Neural cell (in vitro differentiated cells): ENCODE measurements at regions not wholly inside any gene's neighbourhood (a gene's known extent, or its start where the extent isn't known, plus 50 kb on each side); places are given as distances from the start of the nearest gene placed in this dataset.

ENCODE experiments used
- H2AFZ ChIP-seq: fragments of 200-600, 300-800 bp; sonication (generic), shearing (Covaris generic); 2 replicates; pipeline ENCODE4 v1.6.0; 2014; ENCODE audit warnings: low read depth, mild to moderate bottlenecking, antibody characterized with exemption, low read length, moderate library complexity
- H3F3A ChIP-seq: fragments of 200-600 bp; shearing (Covaris generic); 2 replicates; pipeline ENCODE4 v1.6.1; 2016; ENCODE audit warnings: mild to moderate bottlenecking, moderate library complexity, mixed read lengths, antibody characterized with exemption, low read length; ENCODE audit not compliant: insufficient read depth, poor library complexity, severe bottlenecking
- H3K27ac ChIP-seq: fragments of 200-600, 300-800 bp; sonication (generic), shearing (Covaris generic); 2 replicates; pipeline ENCODE4 v1.5.1; 2014; ENCODE audit warnings: mild to moderate bottlenecking, low read length, moderate library complexity
- H3K27me3 ChIP-seq: fragments of 300-800, 200-600 bp; sonication (generic), shearing (Covaris generic); 2 replicates; pipeline ENCODE4 v1.6.0; 2014; ENCODE audit warnings: mild to moderate bottlenecking, low read depth, low read length, moderate library complexity; ENCODE audit not compliant: insufficient read depth
- H3K36me3 ChIP-seq: fragments of 300-800, 200-600 bp; sonication (generic), shearing (Covaris generic); 2 replicates; pipeline ENCODE4 v1.5.1; 2014; ENCODE audit warnings: mild to moderate bottlenecking, antibody characterized with exemption, low read length, moderate library complexity; ENCODE audit not compliant: insufficient read depth
- H3K4me2 ChIP-seq: fragments of 300-800, 200-600 bp; sonication (generic), shearing (Covaris generic); 2 replicates; pipeline ENCODE4 v1.6.0; 2014; ENCODE audit warnings: mild to moderate bottlenecking, low read length
- H3K4me3 ChIP-seq: fragments of 300-800, 200-600 bp; sonication (generic), shearing (Covaris generic); 2 replicates; pipeline ENCODE4 v1.5.1; 2014; ENCODE audit warnings: mild to moderate bottlenecking, low read length, moderate library complexity
- H3K79me2 ChIP-seq: fragments of 200-600 bp; shearing (Covaris generic); replicated peaks from 2 replicates; pipeline ENCODE4 v1.6.0; 2014; ENCODE audit warnings: mild to moderate bottlenecking, low read length, moderate library complexity; ENCODE audit not compliant: insufficient read depth
- H3K9ac ChIP-seq: fragments of 300-800, 200-600 bp; sonication (generic), shearing (Covaris generic); 2 replicates; pipeline ENCODE4 v1.6.1; 2016; ENCODE audit warnings: mild to moderate bottlenecking, low read length, mixed read lengths
- H3K9me2 ChIP-seq: fragments of 200-600 bp; shearing (Covaris generic); 2 replicates; pipeline ENCODE4 v1.6.1; 2016; ENCODE audit warnings: mild to moderate bottlenecking, low read length, mixed read lengths; ENCODE audit not compliant: insufficient read depth
- H3K9me3 ChIP-seq: fragments of 200-600, 300-800 bp; sonication (generic), shearing (Covaris generic); 2 replicates; pipeline ENCODE4 v1.6.1; 2016; ENCODE audit warnings: mild to moderate bottlenecking, mixed run types, low read length, moderate library complexity, mixed read lengths
- H4K20me1 ChIP-seq: fragments of 200-600 bp; shearing (Covaris generic); 2 replicates; pipeline ENCODE4 v1.6.1; 2016; ENCODE audit warnings: mild to moderate bottlenecking, mixed run types; ENCODE audit not compliant: insufficient read depth
- CTCF ChIP-seq: fragments of 450-650 bp; IDR thresholded peaks from 2 replicates; pipeline ENCODE4 v1.5.1; 2014; ENCODE audit warnings: antibody characterized with exemption, mild to moderate bottlenecking, moderate library complexity; ENCODE audit not compliant: poor library complexity, severe bottlenecking
- EP300 ChIP-seq: fragments of 450-650 bp; conservative IDR thresholded peaks from 2 replicates; pipeline ENCODE4 v1.6.1; 2014; ENCODE audit warnings: antibody characterized with exemption, mild to moderate bottlenecking, moderate library complexity; ENCODE audit not compliant: poor library complexity, severe bottlenecking
- EZH2 ChIP-seq: fragments of 200-600, 300-800 bp; shearing (Covaris generic), sonication (generic); IDR thresholded peaks from 2 replicates; pipeline ENCODE4 v1.6.1; 2014; ENCODE audit warnings: antibody characterized with exemption, low read length, borderline replicate concordance, mild to moderate bottlenecking; ENCODE audit not compliant: insufficient read depth, poor library complexity, severe bottlenecking
- MXI1 ChIP-seq: fragments of 450-650 bp; conservative IDR thresholded peaks from 2 replicates; pipeline ENCODE4 v1.6.1; 2014; ENCODE audit warnings: antibody characterized with exemption, mild to moderate bottlenecking; ENCODE audit not compliant: poor library complexity, severe bottlenecking
- POLR2AphosphoS5 ChIP-seq: IDR thresholded peaks from 2 replicates; pipeline ENCODE4 v1.6.1; 2012
- RAD21 ChIP-seq: fragments of 450-650 bp; conservative IDR thresholded peaks from 2 replicates; pipeline ENCODE4 v1.6.1; 2014; ENCODE audit warnings: antibody characterized with exemption, mild to moderate bottlenecking, moderate library complexity
- REST ChIP-seq: IDR thresholded peaks from 2 replicates; pipeline ENCODE4 v1.6.1; 2012; ENCODE audit warnings: borderline replicate concordance
- SMC3 ChIP-seq: fragments of 450-650 bp; conservative IDR thresholded peaks from 2 replicates; pipeline ENCODE4 v1.6.1; 2014; ENCODE audit warnings: antibody characterized with exemption, mild to moderate bottlenecking, moderate library complexity; ENCODE audit not compliant: poor library complexity
- TAF1 ChIP-seq: IDR thresholded peaks from 2 replicates; pipeline ENCODE4 v1.6.1; 2012; ENCODE audit warnings: low read depth

- TF ChIP-seq CTCF: no peak
- no peak for TF ChIP-seq POLR2AphosphoS5
- TF ChIP-seq EZH2: no peak
- no peak for TF ChIP-seq RAD21
- no peak for TF ChIP-seq REST
These were observed 255.4 kb upstream of the STXBP5 start for GRCh38 chr6:146948790-146949342.

GRCh38 chr6:146949425-146949824, 254.8 kb upstream of the STXBP5 start:
- TF ChIP-seq REST (no peak), EZH2 (no peak), TAF1 (no peak), EP300 (no peak), CTCF (no peak), MXI1 (no peak), SMC3 (no peak)
- no peaks in the 10 kb centered on the region for H4K20me1 ChIP-seq
- no peaks in the 10 kb centered on the region for H3K27me3 ChIP-seq
- H3K36me3 ChIP-seq: no peaks in the 10 kb centered on the region
- no peak overlapping the region for H3K4me3 ChIP-seq
- H3K4me2 ChIP-seq: no peak overlapping the region
- H3K9ac ChIP-seq: no peak overlapping the region
- no peaks in the 10 kb centered on the region for H3F3A ChIP-seq
- no peak overlapping the region for H3K27ac ChIP-seq
- no peaks in the 10 kb centered on the region for H3K9me2 ChIP-seq
- H2AFZ ChIP-seq: no peak overlapping the region
- no peaks in the 10 kb centered on the region for H3K9me3 ChIP-seq
- H3K79me2 ChIP-seq: no peaks in the 10 kb centered on the region

More at GRCh38 chr6:146948790-146949342, 255.4 kb upstream of the STXBP5 start:
- Histone ChIP-seq H3K27me3 (no peaks in the 10 kb centered on the region), H4K20me1 (no peaks in the 10 kb centered on the region), H3F3A (no peaks in the 10 kb centered on the region), H2AFZ (no peak overlapping the region), H3K9me2 (no peaks in the 10 kb centered on the region), H3K27ac (no peak overlapping the region), H3K4me3 (no peak overlapping the region), H3K9ac (no peak overlapping the region), H3K79me2 (no peaks in the 10 kb centered on the region), H3K36me3 (no peaks in the 10 kb centered on the region), H3K4me2 (no peak overlapping the region), H3K9me3 (no peaks in the 10 kb centered on the region)
